Dermis blood vessel endothelial cell (primary cell): ENCODE measurements at regions not wholly inside any gene's neighbourhood (a gene's known extent, or its start where the extent isn't known, plus 50 kb on each side); places are given as distances from the start of the nearest gene placed in this dataset.

Experiments used
- DNase-seq: peaks from one replicate; pipeline ENCODE4 v3.0.0; 2010

GRCh38 chr1:181392613-181393220 lies 90.6 kb upstream of the CACNA1E start:
- no peak for DNase-seq

GRCh38 chr1:181394766-181395165 lies 88.6 kb upstream of the CACNA1E start:
- DNase-seq = no peak

- DNase-seq = no peak
These were observed 87.1 kb upstream of the CACNA1E start for GRCh38 chr1:181396171-181396670.

- no peak for DNase-seq
These were observed 86.5 kb upstream of the CACNA1E start for GRCh38 chr1:181396811-181397210.

- no peak for DNase-seq
These were observed 85.5 kb upstream of the CACNA1E start for GRCh38 chr1:181397845-181398244.

- no peak for DNase-seq
These were observed 84.8 kb upstream of the CACNA1E start for GRCh38 chr1:181398544-181398943.

GRCh38 chr1:181405584-181405983 lies 77.7 kb upstream of the CACNA1E start:
- no peak for DNase-seq

GRCh38 chr1:181406989-181407388 lies 76.3 kb upstream of the CACNA1E start:
- no peak for DNase-seq

- DNase-seq = no peak
These were observed 73.3 kb upstream of the CACNA1E start for GRCh38 chr1:181409981-181410380.

- no peak for DNase-seq
These were observed 70.6 kb upstream of the CACNA1E start for GRCh38 chr1:181412746-181413145.

GRCh38 chr1:181413195-181413815 lies 70.0 kb upstream of the CACNA1E start:
- DNase-seq = no peak

- DNase-seq = no peak
These were observed 69.5 kb upstream of the CACNA1E start for GRCh38 chr1:181413836-181414235.

- DNase-seq = no peak
These were observed 67.0 kb upstream of the CACNA1E start for GRCh38 chr1:181416268-181416860.

GRCh38 chr1:181417915-181418314 lies 65.4 kb upstream of the CACNA1E start:
- no peak for DNase-seq

- DNase-seq = peak; percentile 62
These were observed 59.9 kb upstream of the CACNA1E start for GRCh38 chr1:181423301-181423918.

GRCh38 chr1:181424786-181425403 lies 58.4 kb upstream of the CACNA1E start:
- peak; percentile 79 for DNase-seq

GRCh38 chr1:181425566-181425965 lies 57.8 kb upstream of the CACNA1E start:
- DNase-seq = no peak

GRCh38 chr1:181429462-181429861 lies 53.9 kb upstream of the CACNA1E start:
- no peak for DNase-seq

GRCh38 chr1:181430015-181430885 lies 53.1 kb upstream of the CACNA1E start:
- no peak for DNase-seq
